OCI-LY7 (cell line): ENCODE measurements at regions not wholly inside any gene's neighbourhood (a gene's known extent, or its start where the extent isn't known, plus 50 kb on each side); places are given as distances from the start of the nearest gene placed in this dataset.

Experiments used
- BruUV-seq: library from RNA; stranded (reverse); fragments of 400-500 nt; replicated peaks from 2 replicates; lab custom pipeline; 2021; lab: Mats Ljungman, UMichigan
- CTCF ChIA-PET: fragments of 300-600 bp; sonication (Branson Sonifier 250); formaldehyde crosslinking; loops from one replicate; lab custom pipeline; 2022; ENCODE audit warnings: antibody characterized with exemption; ENCODE audit not compliant: unreplicated experiment; lab: Charles Lee
- POLR2A ChIA-PET: fragments of 300-600 bp; sonication (Branson Sonifier 250); formaldehyde crosslinking; loops from one replicate; lab custom pipeline; 2022; ENCODE audit warnings: antibody characterized with exemption; lab: Charles Lee
- DNase-seq: peaks from one replicate; pipeline ENCODE4 v3.0.0-alpha.2; 2015; ENCODE audit warnings: low spot score
- H2AFZ ChIP-seq: fragments of 200-600 bp; sonication (generic), shearing (Covaris generic); 2 replicates; pipeline ENCODE4 v1.6.1; 2014; ENCODE audit warnings: mild to moderate bottlenecking, antibody characterized with exemption, low read length, moderate library complexity
- H3K27ac ChIP-seq: fragments of 200-600 bp; sonication (generic); 2 replicates; pipeline ENCODE4 v1.5.1; 2014; ENCODE audit warnings: mixed run types, low read depth, mild to moderate bottlenecking, moderate library complexity, low read length, inconsistent platforms; ENCODE audit not compliant: poor library complexity, severe bottlenecking
- H3K36me3 ChIP-seq: fragments of 200-600 bp; sonication (generic); 2 replicates; pipeline ENCODE4 v1.6.1; 2014; ENCODE audit warnings: mild to moderate bottlenecking, antibody characterized with exemption, low read length, moderate library complexity, mixed read lengths; ENCODE audit not compliant: insufficient read depth
- H3K4me1 ChIP-seq: fragments of 200-600 bp; sonication (generic); 2 replicates; pipeline ENCODE4 v1.5.1; 2014; ENCODE audit warnings: mild to moderate bottlenecking, low read length; ENCODE audit not compliant: insufficient read depth, poor library complexity, severe bottlenecking
- H3K4me2 ChIP-seq: fragments of 200-600 bp; sonication (generic); 2 replicates; pipeline ENCODE4 v1.6.1; 2014; ENCODE audit warnings: mild to moderate bottlenecking, low read length
- H3K4me3 ChIP-seq: fragments of 200-600 bp; sonication (generic); 2 replicates; pipeline ENCODE4 v1.5.1; 2014; ENCODE audit warnings: mild to moderate bottlenecking, low read depth, low read length; ENCODE audit not compliant: poor library complexity, severe bottlenecking
- H3K79me2 ChIP-seq: fragments of 200-600 bp; sonication (generic); 2 replicates; pipeline ENCODE4 v1.6.1; 2016; ENCODE audit warnings: low read depth, mild to moderate bottlenecking, low read length, moderate library complexity, mixed read lengths; ENCODE audit not compliant: insufficient read depth
- H3K9me2 ChIP-seq: fragments of 200-600 bp; sonication (generic); 2 replicates; pipeline ENCODE4 v1.6.1; 2016; ENCODE audit warnings: mild to moderate bottlenecking, low read length, mixed read lengths; ENCODE audit not compliant: insufficient read depth
- H3K9me3 ChIP-seq: fragments of 200-600 bp; sonication (generic); 2 replicates; pipeline ENCODE4 v1.6.1; 2014; ENCODE audit warnings: mild to moderate bottlenecking, mixed run types, low read length, mixed read lengths
- H4K20me1 ChIP-seq: fragments of 200-600 bp; sonication (generic); 2 replicates; pipeline ENCODE4 v1.6.1; 2014; ENCODE audit warnings: mild to moderate bottlenecking, antibody characterized with exemption, low read length, moderate library complexity, mixed read lengths; ENCODE audit not compliant: insufficient read depth
- EZH2phosphoT487 ChIP-seq: fragments of 200-600 bp; sonication (generic); IDR thresholded peaks from 2 replicates; pipeline ENCODE4 v1.6.1; 2018; ENCODE audit warnings: low read depth, borderline replicate concordance, mild to moderate bottlenecking, mixed run types, antibody characterized with exemption, low read length, moderate library complexity, mixed read lengths
- intact Hi-C: fragments of 100-400 bp; cut with micrococcal nuclease; formaldehyde crosslinking; loops from one replicate; pipeline ENCODE4 v1.10.0; 2022; ENCODE audit not compliant: unreplicated experiment
- TF ChIP-seq, protein P1 (sequence below): fragments of 200-600 bp; sonication (generic); conservative IDR thresholded peaks from 2 replicates; pipeline ENCODE4 v1.5.1; 2014; ENCODE audit warnings: mild to moderate bottlenecking, antibody characterized with exemption, low read length, moderate library complexity, mixed read lengths

DNA sequence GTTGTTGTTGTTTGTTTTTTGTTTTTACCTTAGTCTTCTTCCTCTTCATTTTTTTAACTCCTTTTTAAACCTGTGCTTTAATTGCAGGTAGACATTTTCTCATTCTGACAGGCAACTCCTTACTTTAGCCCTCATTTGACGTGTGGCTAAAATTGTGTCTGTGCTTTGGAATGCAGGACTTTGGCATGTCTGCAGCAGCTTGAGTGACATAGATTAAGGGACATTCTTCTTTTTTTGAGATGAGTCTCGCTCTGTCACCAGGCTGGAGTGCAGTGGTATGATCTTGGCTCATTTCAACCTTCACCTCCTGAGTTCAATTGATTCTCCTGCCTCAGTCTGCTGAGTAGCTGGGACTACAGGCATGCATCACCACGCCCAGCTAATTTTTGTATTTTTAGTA is 100.8 kb downstream of the FAT3 start:
- Histone ChIP-seq H3K4me3 (no peak overlapping the region), H4K20me1 (no peaks in the 10 kb centered on the region), H3K4me1 (no peaks in the 10 kb centered on the region), H2AFZ (no peak overlapping the region), H3K36me3 (no peaks in the 10 kb centered on the region), H3K4me2 (no peak overlapping the region), H3K79me2 (no peaks in the 10 kb centered on the region), H3K9me2 (no peaks in the 10 kb centered on the region), H3K27ac (no peak overlapping the region), H3K9me3 (no peaks in the 10 kb centered on the region)
- CTCF ChIA-PET, result no interaction called here
- intact Hi-C loops, result no loop called here
- DNase-seq, result no peak
- no TSS peak for BruUV-seq
- TF ChIP-seq, protein P1, sequence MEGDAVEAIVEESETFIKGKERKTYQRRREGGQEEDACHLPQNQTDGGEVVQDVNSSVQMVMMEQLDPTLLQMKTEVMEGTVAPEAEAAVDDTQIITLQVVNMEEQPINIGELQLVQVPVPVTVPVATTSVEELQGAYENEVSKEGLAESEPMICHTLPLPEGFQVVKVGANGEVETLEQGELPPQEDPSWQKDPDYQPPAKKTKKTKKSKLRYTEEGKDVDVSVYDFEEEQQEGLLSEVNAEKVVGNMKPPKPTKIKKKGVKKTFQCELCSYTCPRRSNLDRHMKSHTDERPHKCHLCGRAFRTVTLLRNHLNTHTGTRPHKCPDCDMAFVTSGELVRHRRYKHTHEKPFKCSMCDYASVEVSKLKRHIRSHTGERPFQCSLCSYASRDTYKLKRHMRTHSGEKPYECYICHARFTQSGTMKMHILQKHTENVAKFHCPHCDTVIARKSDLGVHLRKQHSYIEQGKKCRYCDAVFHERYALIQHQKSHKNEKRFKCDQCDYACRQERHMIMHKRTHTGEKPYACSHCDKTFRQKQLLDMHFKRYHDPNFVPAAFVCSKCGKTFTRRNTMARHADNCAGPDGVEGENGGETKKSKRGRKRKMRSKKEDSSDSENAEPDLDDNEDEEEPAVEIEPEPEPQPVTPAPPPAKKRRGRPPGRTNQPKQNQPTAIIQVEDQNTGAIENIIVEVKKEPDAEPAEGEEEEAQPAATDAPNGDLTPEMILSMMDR, result no peak
- no peak for TF ChIP-seq EZH2phosphoT487
- POLR2A ChIA-PET, result no interaction called here

DNA sequence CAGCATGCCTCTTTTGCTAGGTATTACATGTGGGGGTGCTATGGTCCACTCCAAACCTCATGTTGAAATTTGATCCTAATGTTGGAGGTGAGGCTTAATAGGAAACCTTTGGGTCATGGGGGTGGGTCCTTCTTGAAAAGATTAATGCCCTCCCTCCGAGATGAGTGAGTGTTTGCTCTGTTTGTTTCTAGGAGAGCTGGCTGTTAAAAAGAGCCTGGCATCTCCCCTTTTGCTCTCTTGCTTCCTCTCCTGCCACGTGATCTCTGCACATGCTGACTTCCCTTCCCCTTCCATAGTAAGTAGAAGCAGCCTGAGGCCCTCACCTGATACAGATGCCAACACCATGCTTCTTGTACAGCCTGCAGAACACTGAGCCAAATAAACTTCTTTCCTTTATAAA is 104.5 kb downstream of the FAT3 start:
- no peak for DNase-seq
- Histone ChIP-seq H3K4me2 (no peak overlapping the region), H3K4me1 (no peaks in the 10 kb centered on the region), H4K20me1 (no peaks in the 10 kb centered on the region), H3K27ac (no peak overlapping the region), H3K9me3 (no peaks in the 10 kb centered on the region), H3K79me2 (no peaks in the 10 kb centered on the region), H3K4me3 (no peak overlapping the region), H2AFZ (no peak overlapping the region), H3K36me3 (no peaks in the 10 kb centered on the region), H3K9me2 (no peaks in the 10 kb centered on the region)
- TF ChIP-seq EZH2phosphoT487, result no peak
- TF ChIP-seq, protein P1, result no peak
- intact Hi-C loops, result no loop called here
- BruUV-seq, result no TSS peak
- POLR2A ChIA-PET, result interaction anchor here (0.6 kb wide), 1 partner anchor 505 kb away, joined by 3 read pairs; no protein-coding TSS in a partner anchor
- CTCF ChIA-PET, result no interaction called here

DNA sequence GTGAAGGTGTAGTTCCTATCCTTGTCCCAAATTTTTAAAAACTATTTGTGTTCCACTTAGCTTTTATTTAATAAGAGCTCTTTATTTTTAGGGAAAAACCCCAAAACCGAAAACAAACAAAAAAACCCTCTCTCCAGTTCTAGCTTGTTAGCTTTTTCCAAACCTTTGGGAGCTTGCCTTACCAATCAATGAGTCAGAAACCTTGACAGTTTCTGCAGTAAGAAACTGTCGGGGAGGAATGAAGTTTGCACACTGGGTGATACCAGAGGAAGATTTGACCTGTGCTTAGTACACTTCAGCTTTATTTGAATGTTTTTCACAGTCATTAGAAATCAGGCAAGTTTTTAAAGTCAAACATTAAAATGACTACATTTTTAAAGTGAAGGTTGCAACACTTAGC is 105.0 kb downstream of the FAT3 start:
- Histone ChIP-seq H2AFZ (no peak overlapping the region), H4K20me1 (no peaks in the 10 kb centered on the region), H3K4me1 (no peaks in the 10 kb centered on the region), H3K27ac (no peak overlapping the region), H3K4me3 (no peak overlapping the region), H3K4me2 (no peak overlapping the region), H3K9me3 (no peaks in the 10 kb centered on the region), H3K79me2 (no peaks in the 10 kb centered on the region), H3K9me2 (no peaks in the 10 kb centered on the region), H3K36me3 (no peaks in the 10 kb centered on the region)
- DNase-seq, result no peak
- no TSS peak for BruUV-seq
- ChIA-PET CTCF (no interaction called here), POLR2A (interaction anchor here (0.6 to 0.8 kb wide), 2 partner anchors 34 to 505 kb away, joined by 3 read pairs; no protein-coding TSS in a partner anchor)
- TF ChIP-seq, protein P1, result no peak
- no peak for TF ChIP-seq EZH2phosphoT487
- intact Hi-C loops, result no loop called here
